Kidney (tissue), 13 donors: ENCODE measurements at regions not wholly inside any gene's neighbourhood (a gene's known extent, or its start where the extent isn't known, plus 50 kb on each side); places are given as distances from the start of the nearest gene placed in this dataset.

Experiments used
- DNase-seq, 5 donors: peaks; one replicate each; pipeline ENCODE4 v3.0.0-alpha.2; 2013 to 2020
- FAIRE-seq: peaks from 2 replicates; lab custom pipeline; 2012; peaks lifted over from hg19 to GRCh38; lab: Jason Lieb, UNC
- H3K27ac ChIP-seq, 2 donors: one replicate each; pipeline ENCODE4 v1.7.0; 2013; ENCODE audit warnings: low read depth in 2 of 2, low read length in 2 of 2, inconsistent platforms in 1 of 2
- H3K27me3 ChIP-seq: one replicate; pipeline ENCODE4 v1.7.1; 2013; ENCODE audit warnings: low read length, inconsistent platforms; ENCODE audit not compliant: control insufficient read depth, insufficient read depth
- H3K36me3 ChIP-seq, 3 donors: one replicate each; pipeline versions ENCODE4 v1.7.0 to v1.7.1; 2013; ENCODE audit warnings: low read length in 3 of 3, control low read depth in 1 of 3, inconsistent platforms in 1 of 3; ENCODE audit not compliant: insufficient read depth in 3 of 3, control insufficient read depth in 2 of 3
- H3K4me1 ChIP-seq, 3 donors: one replicate each; pipeline versions ENCODE4 v1.7.0 to v1.7.1; 2013; ENCODE audit warnings: low read length in 3 of 3, inconsistent platforms in 1 of 3, low read depth in 1 of 3; ENCODE audit not compliant: control insufficient read depth in 2 of 3, insufficient read depth in 2 of 3
- H3K4me3 ChIP-seq, 3 donors: one replicate each; pipeline versions ENCODE4 v1.7.0 to v1.8.1; 2013; ENCODE audit warnings: low read length in 3 of 3, control low read depth in 1 of 3, inconsistent platforms in 1 of 3
- H3K9ac ChIP-seq, 3 donors: one replicate each; pipeline versions ENCODE4 v1.7.0 to v1.7.1; 2013; ENCODE audit warnings: low read length in 3 of 3, control low read depth in 1 of 3, inconsistent platforms in 1 of 3
- H3K9me3 ChIP-seq, 3 donors: one replicate each; pipeline versions ENCODE4 v1.7.0 to v1.7.1; 2013; ENCODE audit warnings: low read length in 3 of 3, control low read depth in 1 of 3, inconsistent platforms in 1 of 3; ENCODE audit not compliant: control insufficient read depth in 2 of 3, insufficient read depth in 1 of 3
- CTCF ChIP-seq: IDR thresholded peaks from 3 replicates; pipeline ENCODE4 v1.5.1; 2012; ENCODE audit warnings: mild to moderate bottlenecking, moderate library complexity, borderline replicate concordance; ENCODE audit not compliant: insufficient read depth; ENCODE audit errors: extremely low read depth
- intact Hi-C: fragments of 100-400 bp; cut with DNase I; formaldehyde crosslinking; loops from one replicate; pipeline ENCODE4 v1.11.1; 2022
- donor health status: control.
- donor health status: control.
- donor health status: control.
- donor health status: control.
- donor health status: control.
- donor health status: DM: yes; HTN: yes; CAD: no.
- donor health status: Normal renal cell carcinoma (clear cell type).

GRCh38 chr10:131658476-131659110 is 242.2 kb upstream of the PPP2R2D start:
- H3K36me3 ChIP-seq: no peaks in the 10 kb centered on the region
- no peak for TF ChIP-seq CTCF
- intact Hi-C loops: no loop called here
- DNase-seq (peak in 1 of 5 donors; percentile 60), FAIRE-seq (no peak)
- H3K9ac ChIP-seq: no peak overlapping the region
- H3K27ac ChIP-seq: no peak overlapping the region
- no peak overlapping the region for H3K4me3 ChIP-seq
- peaks cover 0 to 2% (median 0%) of the 10 kb centered on the region in 3 donors for H3K9me3 ChIP-seq
- no peaks in the 10 kb centered on the region for H3K27me3 ChIP-seq
- H3K4me1 ChIP-seq: peaks cover 0 to 14% (median 0%) of the 10 kb centered on the region in 3 donors

DNA sequence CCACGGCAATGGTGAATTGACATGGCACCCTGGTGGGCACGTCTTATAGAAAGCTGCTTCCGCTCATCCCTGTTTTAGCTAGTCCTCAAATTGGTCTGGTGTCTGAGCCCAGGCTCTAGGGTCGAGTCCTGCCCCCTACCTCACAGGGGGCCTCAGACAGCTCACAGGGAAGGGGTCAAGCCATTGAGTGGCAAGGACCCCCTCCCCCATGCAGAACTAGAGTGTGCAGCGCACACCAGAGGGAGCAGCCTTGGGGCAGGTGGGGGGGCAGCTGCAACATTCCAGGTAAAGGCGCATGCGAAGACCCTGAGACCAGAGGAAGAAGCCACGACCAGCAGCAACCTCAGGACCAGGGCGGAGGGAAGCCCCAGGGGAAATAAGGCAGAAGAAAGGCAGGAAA is 240.4 kb upstream of the PPP2R2D start:
- Histone ChIP-seq H3K9ac (no peak overlapping the region), H3K27ac (no peak overlapping the region), H3K27me3 (no peaks in the 10 kb centered on the region), H3K4me3 (no peak overlapping the region), H3K9me3 (no peaks in the 10 kb centered on the region), H3K36me3 (no peaks in the 10 kb centered on the region), H3K4me1 (peaks cover 0 to 3% (median 0%) of the 10 kb centered on the region in 3 donors)
- FAIRE-seq (no peak), DNase-seq (peak in 2 of 5 donors; percentile 22 to 44)
- no peak for TF ChIP-seq CTCF
- intact Hi-C loops: no loop called here

DNA sequence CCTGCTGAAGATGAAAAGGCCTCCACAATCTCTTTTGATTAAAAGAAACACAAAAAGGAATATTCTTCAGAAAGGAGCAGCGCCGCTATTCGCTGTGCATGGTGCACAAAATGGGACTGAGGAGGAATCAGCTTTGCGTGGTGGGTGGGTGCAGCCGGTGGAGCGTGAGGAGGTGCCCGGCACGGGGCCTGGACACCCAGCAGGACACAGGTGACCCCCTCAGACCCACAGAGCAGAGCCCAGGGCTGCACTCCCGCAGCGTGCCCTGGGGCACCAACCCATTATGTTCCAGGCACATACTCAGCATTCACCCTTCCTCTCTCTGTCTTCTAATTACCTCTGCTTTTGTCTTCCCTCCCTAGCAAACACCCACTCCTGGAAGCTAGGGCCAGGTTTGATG is 238.0 kb upstream of the PPP2R2D start:
- peak in 1 of 5 donors; percentile 39 for DNase-seq
- no peaks in the 10 kb centered on the region for H3K4me1 ChIP-seq
- H3K27me3 ChIP-seq: no peaks in the 10 kb centered on the region
- intact Hi-C loops: no loop called here
- no peak overlapping the region for H3K4me3 ChIP-seq
- H3K27ac ChIP-seq: no peak overlapping the region
- TF ChIP-seq CTCF: no peak
- H3K9me3 ChIP-seq: no peaks in the 10 kb centered on the region
- no peak overlapping the region for H3K9ac ChIP-seq
- FAIRE-seq: no peak
- no peaks in the 10 kb centered on the region for H3K36me3 ChIP-seq

GRCh38 chr10:131663351-131663750 is 237.5 kb upstream of the PPP2R2D start:
- DNase-seq (peak in 1 of 5 donors; percentile 16), FAIRE-seq (no peak)
- H3K4me1 ChIP-seq: no peaks in the 10 kb centered on the region
- H3K27me3 ChIP-seq: no peaks in the 10 kb centered on the region
- H3K9me3 ChIP-seq: no peaks in the 10 kb centered on the region
- no peak overlapping the region for H3K27ac ChIP-seq
- no peak overlapping the region for H3K9ac ChIP-seq
- no peak for TF ChIP-seq CTCF
- no peaks in the 10 kb centered on the region for H3K36me3 ChIP-seq
- H3K4me3 ChIP-seq: no peak overlapping the region
- intact Hi-C loops: no loop called here
